Activated naive CD4-positive, alpha-beta T cell treated with anti-CD3 and anti-CD28 coated beads, Interleukin-2, amount 50 U/mL, for 24 hours (primary cell): ENCODE measurements at regions not wholly inside any gene's neighbourhood (a gene's known extent, or its start where the extent isn't known, plus 50 kb on each side); places are given as distances from the start of the nearest gene placed in this dataset.

Source experiments
- H3K27ac Mint-ChIP-seq: one replicate; pipeline ENCODE4 v1.8.0; 2021; ENCODE audit warnings: mild to moderate bottlenecking, mixed read lengths
- H3K27me3 Mint-ChIP-seq: one replicate; pipeline ENCODE4 v1.8.0; 2021; ENCODE audit warnings: mixed read lengths
- H3K36me3 Mint-ChIP-seq: one replicate; pipeline ENCODE4 v1.8.0; 2021; ENCODE audit warnings: mixed read lengths
- H3K4me1 Mint-ChIP-seq: one replicate; pipeline ENCODE4 v1.8.0; 2021; ENCODE audit warnings: mixed read lengths
- H3K4me3 Mint-ChIP-seq: one replicate; pipeline ENCODE4 v1.8.0; 2021; ENCODE audit warnings: mild to moderate bottlenecking, mixed read lengths
- H3K9me3 Mint-ChIP-seq: one replicate; pipeline ENCODE4 v1.8.0; 2021; ENCODE audit warnings: mixed read lengths

GRCh38 chr1:4079815-4080214 lies 179.7 kb upstream of the C1orf174 start:
- Mint-ChIP-seq H3K36me3 (no peaks in the 10 kb centered on the region), H3K4me1 (no peaks in the 10 kb centered on the region), H3K27ac (no peak overlapping the region), H3K27me3 (no peaks in the 10 kb centered on the region), H3K9me3 (no peaks in the 10 kb centered on the region), H3K4me3 (no peak overlapping the region)

- no peak overlapping the region for H3K27ac Mint-ChIP-seq
- no peaks in the 10 kb centered on the region for H3K9me3 Mint-ChIP-seq
These were observed 182.0 kb upstream of the C1orf174 start for GRCh38 chr1:4081806-4082711.

GRCh38 chr1:4083231-4084047 lies 183.4 kb upstream of the C1orf174 start:
- Mint-ChIP-seq H3K27ac (no peak overlapping the region), H3K9me3 (no peaks in the 10 kb centered on the region), H3K27me3 (no peaks in the 10 kb centered on the region), H3K36me3 (no peaks in the 10 kb centered on the region), H3K4me1 (no peaks in the 10 kb centered on the region), H3K4me3 (no peak overlapping the region)

More at GRCh38 chr1:4081806-4082711, 182.0 kb upstream of the C1orf174 start:
- H3K4me3 Mint-ChIP-seq = no peak overlapping the region
- H3K4me1 Mint-ChIP-seq = no peaks in the 10 kb centered on the region
- H3K36me3 Mint-ChIP-seq = no peaks in the 10 kb centered on the region
- H3K27me3 Mint-ChIP-seq = no peaks in the 10 kb centered on the region

GRCh38 chr1:4084048-4084431 lies 184.0 kb upstream of the C1orf174 start:
- H3K4me1 Mint-ChIP-seq = no peaks in the 10 kb centered on the region

GRCh38 chr1:4084446-4084845 lies 184.4 kb upstream of the C1orf174 start:
- no peak overlapping the region for H3K4me3 Mint-ChIP-seq
- H3K4me1 Mint-ChIP-seq = no peaks in the 10 kb centered on the region
- no peaks in the 10 kb centered on the region for H3K36me3 Mint-ChIP-seq

More at GRCh38 chr1:4084048-4084431, 184.0 kb upstream of the C1orf174 start:
- no peak overlapping the region for H3K27ac Mint-ChIP-seq
- H3K9me3 Mint-ChIP-seq = no peaks in the 10 kb centered on the region
- H3K36me3 Mint-ChIP-seq = no peaks in the 10 kb centered on the region
- no peak overlapping the region for H3K4me3 Mint-ChIP-seq
- no peaks in the 10 kb centered on the region for H3K27me3 Mint-ChIP-seq

GRCh38 chr1:4084896-4085295 lies 184.8 kb upstream of the C1orf174 start:
- no peak overlapping the region for H3K27ac Mint-ChIP-seq
- no peaks in the 10 kb centered on the region for H3K36me3 Mint-ChIP-seq
- no peaks in the 10 kb centered on the region for H3K27me3 Mint-ChIP-seq
- no peaks in the 10 kb centered on the region for H3K9me3 Mint-ChIP-seq
- H3K4me3 Mint-ChIP-seq = no peak overlapping the region
- no peaks in the 10 kb centered on the region for H3K4me1 Mint-ChIP-seq

More at GRCh38 chr1:4084446-4084845, 184.4 kb upstream of the C1orf174 start:
- no peaks in the 10 kb centered on the region for H3K27me3 Mint-ChIP-seq
- H3K27ac Mint-ChIP-seq = no peak overlapping the region
- no peaks in the 10 kb centered on the region for H3K9me3 Mint-ChIP-seq

GRCh38 chr1:4085546-4085945 lies 185.5 kb upstream of the C1orf174 start:
- no peaks in the 10 kb centered on the region for H3K9me3 Mint-ChIP-seq
- no peak overlapping the region for H3K4me3 Mint-ChIP-seq
- no peaks in the 10 kb centered on the region for H3K27me3 Mint-ChIP-seq
- H3K4me1 Mint-ChIP-seq = no peaks in the 10 kb centered on the region
- no peak overlapping the region for H3K27ac Mint-ChIP-seq
- no peaks in the 10 kb centered on the region for H3K36me3 Mint-ChIP-seq

- H3K4me3 Mint-ChIP-seq = no peak overlapping the region
- no peaks in the 10 kb centered on the region for H3K9me3 Mint-ChIP-seq
- no peaks in the 10 kb centered on the region for H3K4me1 Mint-ChIP-seq
- H3K27me3 Mint-ChIP-seq = no peaks in the 10 kb centered on the region
- H3K27ac Mint-ChIP-seq = no peak overlapping the region
- no peaks in the 10 kb centered on the region for H3K36me3 Mint-ChIP-seq
These were observed 186.2 kb upstream of the C1orf174 start for GRCh38 chr1:4086085-4086850.

- H3K4me1 Mint-ChIP-seq = no peaks in the 10 kb centered on the region
- H3K36me3 Mint-ChIP-seq = no peaks in the 10 kb centered on the region
- no peak overlapping the region for H3K4me3 Mint-ChIP-seq
- H3K27ac Mint-ChIP-seq = no peak overlapping the region
- H3K9me3 Mint-ChIP-seq = no peaks in the 10 kb centered on the region
- H3K27me3 Mint-ChIP-seq = no peaks in the 10 kb centered on the region
These were observed 186.8 kb upstream of the C1orf174 start for GRCh38 chr1:4086921-4087320.

GRCh38 chr1:4087530-4088420 lies 187.7 kb upstream of the C1orf174 start:
- no peaks in the 10 kb centered on the region for H3K36me3 Mint-ChIP-seq
- H3K27ac Mint-ChIP-seq = no peak overlapping the region
- no peak overlapping the region for H3K4me3 Mint-ChIP-seq
- no peaks in the 10 kb centered on the region for H3K4me1 Mint-ChIP-seq
- no peaks in the 10 kb centered on the region for H3K9me3 Mint-ChIP-seq
- no peaks in the 10 kb centered on the region for H3K27me3 Mint-ChIP-seq

- H3K36me3 Mint-ChIP-seq = no peaks in the 10 kb centered on the region
- H3K4me3 Mint-ChIP-seq = no peak overlapping the region
- H3K27ac Mint-ChIP-seq = no peak overlapping the region
- no peaks in the 10 kb centered on the region for H3K9me3 Mint-ChIP-seq
- no peaks in the 10 kb centered on the region for H3K27me3 Mint-ChIP-seq
- no peaks in the 10 kb centered on the region for H3K4me1 Mint-ChIP-seq
These were observed 188.6 kb upstream of the C1orf174 start for GRCh38 chr1:4088676-4089075.

GRCh38 chr1:4089421-4090175 lies 189.5 kb upstream of the C1orf174 start:
- Mint-ChIP-seq H3K4me1 (no peaks in the 10 kb centered on the region), H3K9me3 (no peaks in the 10 kb centered on the region), H3K27ac (no peak overlapping the region), H3K36me3 (no peaks in the 10 kb centered on the region), H3K4me3 (no peak overlapping the region), H3K27me3 (peaks cover 2% of the 10 kb centered on the region)

- no peak overlapping the region for H3K4me3 Mint-ChIP-seq
- no peaks in the 10 kb centered on the region for H3K36me3 Mint-ChIP-seq
- H3K9me3 Mint-ChIP-seq = no peaks in the 10 kb centered on the region
- H3K4me1 Mint-ChIP-seq = no peaks in the 10 kb centered on the region
- H3K27ac Mint-ChIP-seq = no peak overlapping the region
- peaks cover 3% of the 10 kb centered on the region for H3K27me3 Mint-ChIP-seq
These were observed 190.5 kb upstream of the C1orf174 start for GRCh38 chr1:4090556-4090955.

- Mint-ChIP-seq H3K4me1 (no peaks in the 10 kb centered on the region), H3K9me3 (no peaks in the 10 kb centered on the region), H3K27ac (no peak overlapping the region), H3K27me3 (peaks cover 3% of the 10 kb centered on the region), H3K4me3 (no peak overlapping the region), H3K36me3 (no peaks in the 10 kb centered on the region)
These were observed 191.0 kb upstream of the C1orf174 start for GRCh38 chr1:4090976-4091660.
